Brain microvascular endothelial cell (primary cell): ENCODE measurements at regions not wholly inside any gene's neighbourhood (a gene's known extent, or its start where the extent isn't known, plus 50 kb on each side); places are given as distances from the start of the nearest gene placed in this dataset.

Source experiments
- DNase-seq: peaks from one replicate; pipeline ENCODE4 v3.0.0-alpha.2; 2020
- H3K27ac ChIP-seq: fragments of 250-450 bp; sonication (Bioruptor Pico); 2 replicates; pipeline ENCODE4 v1.5.1; 2020; ENCODE audit warnings: mild to moderate bottlenecking, moderate library complexity
- H3K27me3 ChIP-seq: fragments of 250-450 bp; sonication (Bioruptor Pico); replicated peaks from 2 replicates; pipeline ENCODE4 v1.5.1; 2020; ENCODE audit warnings: mild to moderate bottlenecking
- H3K36me3 ChIP-seq: fragments of 250-450 bp; sonication (Bioruptor Pico); replicated peaks from 2 replicates; pipeline ENCODE4 v1.5.1; 2020; ENCODE audit warnings: mild to moderate bottlenecking
- H3K4me3 ChIP-seq: 2 replicates; pipeline ENCODE4 v1.5.1; 2011; ENCODE audit warnings: low read depth, mild to moderate bottlenecking, control low read depth, low read length, moderate library complexity
- CTCF ChIP-seq: IDR thresholded peaks from 2 replicates; pipeline ENCODE4 v1.5.1; 2011; ENCODE audit warnings: low read depth, mild to moderate bottlenecking, moderate library complexity, low read length, control low read depth, inconsistent platforms; ENCODE audit errors: missing control alignments
- in situ Hi-C: cut with HindIII; loops from 2 replicates; pipeline ENCODE4 v1.10.0; 2017; ENCODE audit warnings: low sequenced_read_pairs, low pct_ligation_motif_present

DNA sequence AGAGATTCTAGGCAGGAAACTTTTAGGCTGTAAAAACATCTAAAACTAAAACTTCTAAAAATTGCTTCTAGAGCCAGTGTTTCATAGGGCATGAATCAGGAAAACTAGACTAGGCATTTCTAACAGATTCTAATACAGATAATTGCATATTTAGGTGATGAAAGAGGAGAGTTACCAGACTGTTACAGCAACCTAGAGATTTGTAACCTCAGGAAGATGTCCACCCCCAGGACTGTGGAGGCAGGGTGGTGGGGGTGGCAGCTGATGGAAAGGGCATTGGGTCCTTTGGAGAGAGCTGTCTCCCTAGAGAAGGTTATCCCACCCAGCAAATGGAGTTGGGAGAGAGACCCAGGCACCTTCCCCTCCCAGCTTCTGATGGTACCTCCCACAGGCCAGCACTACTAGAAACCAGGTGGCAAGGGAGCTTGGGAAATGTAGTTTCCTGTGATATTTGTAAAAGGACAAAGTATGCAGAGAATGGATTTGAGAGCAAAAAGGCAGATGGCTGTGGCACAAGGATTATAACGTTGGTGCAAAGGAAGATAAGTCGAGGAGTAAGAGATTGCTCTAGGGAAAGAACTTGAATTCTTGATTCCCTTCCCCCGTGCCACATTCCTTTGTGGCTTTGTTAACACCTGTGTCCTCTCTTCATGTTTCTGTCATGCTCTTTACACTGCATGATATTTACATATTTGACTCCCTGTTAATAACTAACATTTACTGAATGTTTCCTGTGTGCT, 75.6 kb upstream of the MGAT5 start:
- Histone ChIP-seq H3K27ac (no peak overlapping the region), H3K4me3 (no peak overlapping the region), H3K36me3 (no peaks in the 10 kb centered on the region), H3K27me3 (no peaks in the 10 kb centered on the region)
- DNase-seq = no peak
- TF ChIP-seq CTCF = no peak
- in situ Hi-C loops = no loop called here

DNA sequence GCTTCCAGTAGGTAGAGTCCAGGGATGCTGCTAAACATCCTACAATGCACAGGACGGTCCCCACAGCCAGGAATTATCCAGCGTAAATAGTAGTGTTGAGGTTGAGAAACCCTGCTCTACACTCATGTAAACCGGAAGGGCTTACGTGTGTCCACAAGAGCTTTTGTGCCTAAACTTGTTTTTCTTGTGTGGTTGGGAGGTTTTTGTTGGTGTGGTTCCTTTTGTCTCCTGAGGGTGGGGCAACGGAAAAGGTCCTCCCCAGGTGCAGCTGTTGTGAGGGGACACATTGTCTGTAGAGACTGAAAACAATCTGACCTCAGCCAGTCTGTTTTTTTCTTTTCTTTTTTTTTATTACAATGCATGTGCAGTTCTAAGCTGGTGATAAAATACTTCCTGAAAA, 72.7 kb upstream of the MGAT5 start:
- Histone ChIP-seq H3K4me3 (no peak overlapping the region), H3K27ac (no peak overlapping the region), H3K27me3 (no peaks in the 10 kb centered on the region), H3K36me3 (no peaks in the 10 kb centered on the region)
- DNase-seq = no peak
- TF ChIP-seq CTCF = no peak
- in situ Hi-C loops = no loop called here

GRCh38 chr2:134183679-134184078, 70.2 kb upstream of the MGAT5 start:
- Histone ChIP-seq H3K27ac (no peak overlapping the region), H3K27me3 (no peaks in the 10 kb centered on the region), H3K4me3 (no peak overlapping the region), H3K36me3 (no peaks in the 10 kb centered on the region)
- no peak for TF ChIP-seq CTCF
- no peak for DNase-seq
- in situ Hi-C loops = no loop called here

DNA sequence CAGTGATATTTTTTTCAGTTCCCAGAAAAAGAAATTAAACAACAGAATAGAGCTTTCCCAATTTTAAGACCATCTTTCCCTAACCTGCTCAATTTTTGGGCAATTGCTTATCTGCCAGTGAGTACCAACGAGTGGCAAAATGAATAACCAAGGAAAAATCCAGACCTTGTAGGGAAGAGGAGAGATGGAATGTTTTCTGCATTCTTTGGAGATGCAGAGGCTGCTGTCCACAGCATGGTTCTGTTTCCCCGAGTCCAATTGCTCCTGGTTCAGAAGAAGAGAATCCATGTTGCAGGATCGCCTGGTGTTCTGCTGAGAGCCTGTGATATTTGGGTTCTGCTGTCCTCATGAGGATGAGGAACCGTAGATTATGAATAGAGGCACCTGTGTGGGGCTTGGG, 68.2 kb upstream of the MGAT5 start:
- H3K36me3 ChIP-seq = no peaks in the 10 kb centered on the region
- no peaks in the 10 kb centered on the region for H3K27me3 ChIP-seq
- no peak for TF ChIP-seq CTCF
- no peak overlapping the region for H3K4me3 ChIP-seq
- in situ Hi-C loops = no loop called here
- H3K27ac ChIP-seq = no peak overlapping the region
- DNase-seq = no peak

GRCh38 chr2:134189009-134189720, 64.7 kb upstream of the MGAT5 start:
- in situ Hi-C loops = no loop called here
- no peak overlapping the region for H3K27ac ChIP-seq
- H3K36me3 ChIP-seq = no peaks in the 10 kb centered on the region
- DNase-seq = no peak
- no peak for TF ChIP-seq CTCF
- no peak overlapping the region for H3K4me3 ChIP-seq
- H3K27me3 ChIP-seq = no peaks in the 10 kb centered on the region
